ENCODE measurements at regions not wholly inside any gene's neighbourhood (a gene's known extent, or its start where the extent isn't known, plus 50 kb on each side); places are given as distances from the start of the nearest gene placed in this dataset.

DNA sequence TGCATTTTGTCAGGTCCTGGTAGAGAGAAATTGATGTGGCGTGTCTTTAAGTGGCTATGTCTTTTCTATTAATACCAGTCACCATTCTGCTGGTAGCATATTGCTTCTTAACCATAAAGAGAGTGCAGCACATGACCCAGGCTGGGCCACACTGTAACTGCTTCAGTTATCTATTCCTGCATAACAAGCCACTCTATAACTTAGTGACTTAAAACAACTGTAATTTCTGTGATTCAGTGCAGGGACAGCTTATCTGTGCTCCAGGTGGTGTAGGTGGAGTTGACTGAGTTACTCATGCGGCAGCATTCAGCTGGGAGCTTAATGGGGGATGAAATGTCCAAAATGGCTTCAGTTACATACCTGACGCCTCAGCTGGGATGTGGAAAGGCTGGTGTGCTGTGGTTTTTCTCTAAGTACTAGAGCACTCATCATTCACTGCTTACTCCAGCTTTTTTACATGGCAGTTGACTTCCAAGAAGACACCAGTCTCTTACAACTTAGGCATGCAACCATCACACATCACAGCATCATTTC is 742.4 kb downstream of the SATB2 start:
- TF ChIP-seq POLR2A (IDR thresholded peaks at IDR 0.05; ENCODE audit: low read length) = no peak
- TF ChIP-seq GATA1 (IDR thresholded peaks at IDR 0.05; ENCODE audit: low read depth, low read length) = no peak
